GM19438 (cell line): ENCODE measurements at regions not wholly inside any gene's neighbourhood (a gene's known extent, or its start where the extent isn't known, plus 50 kb on each side); places are given as distances from the start of the nearest gene placed in this dataset.

Experiments
- ATAC-seq: cut with Tn5 transposase; IDR thresholded peaks from one replicate; pipeline ENCODE4 v1.9.1; 2021; ENCODE audit warnings: low read depth; ENCODE audit not compliant: unreplicated experiment

- no peak for ATAC-seq
Measured at GRCh38 chr2:167478196-167478595, 589.9 kb downstream of the XIRP2 start.

DNA sequence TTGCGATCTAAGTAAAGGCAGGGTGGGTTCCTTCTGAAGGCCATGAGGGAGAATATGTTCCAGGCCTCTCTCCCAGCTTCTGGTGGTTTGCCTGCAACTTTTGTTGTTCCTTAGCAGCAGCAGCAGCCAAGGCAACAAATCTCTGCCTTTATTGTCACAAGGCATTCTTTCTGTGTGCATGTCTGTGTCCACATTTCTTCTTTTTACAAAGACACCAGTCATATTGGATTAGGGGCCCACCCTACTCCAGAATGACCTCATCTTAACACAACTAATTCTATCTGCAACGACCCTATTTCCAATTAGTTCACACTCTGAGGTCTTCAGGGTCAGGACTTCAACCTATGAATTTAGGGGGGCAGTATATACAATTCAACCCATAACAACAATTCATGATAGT is 587.5 kb downstream of the XIRP2 start:
- no peak for ATAC-seq

- no peak for ATAC-seq
Measured at GRCh38 chr2:167471734-167472133, 583.5 kb downstream of the XIRP2 start.

GRCh38 chr2:167471332-167471731 is 583.1 kb downstream of the XIRP2 start:
- ATAC-seq, result no peak

DNA sequence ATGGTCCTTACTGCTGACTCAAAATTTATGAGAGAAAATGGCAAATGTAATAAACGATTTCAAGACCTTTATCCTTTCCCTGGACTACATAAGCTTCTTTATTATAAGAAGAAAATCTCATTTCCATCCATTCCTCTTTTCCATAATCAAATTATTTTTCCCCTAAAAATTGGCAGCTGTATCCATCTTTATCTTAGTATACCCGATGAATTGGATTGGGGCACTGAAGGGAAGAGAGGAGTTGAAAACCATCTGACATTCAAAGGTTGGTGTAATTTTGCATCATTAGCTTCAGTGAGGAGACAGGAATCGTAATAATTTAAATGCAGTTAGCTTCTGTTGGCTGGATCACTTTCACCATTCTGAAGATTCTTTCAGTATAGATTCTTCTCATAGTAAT is 574.1 kb downstream of the XIRP2 start:
- no peak for ATAC-seq

- ATAC-seq, result no peak
Measured at GRCh38 chr2:167454036-167454435, 565.8 kb downstream of the XIRP2 start.

GRCh38 chr2:167451496-167452289 is 563.4 kb downstream of the XIRP2 start:
- no peak for ATAC-seq

GRCh38 chr2:167450364-167450763 is 562.1 kb downstream of the XIRP2 start:
- ATAC-seq, result no peak

- no peak for ATAC-seq
Measured at GRCh38 chr2:167440382-167440781, 552.1 kb downstream of the XIRP2 start.

- no peak for ATAC-seq
Measured at GRCh38 chr2:167438206-167438605, 549.9 kb downstream of the XIRP2 start.

GRCh38 chr2:167431949-167432348 is 543.7 kb downstream of the XIRP2 start:
- no peak for ATAC-seq

- no peak for ATAC-seq
Measured at GRCh38 chr2:167430447-167430846, 542.2 kb downstream of the XIRP2 start.

GRCh38 chr2:167424803-167425755 is 536.8 kb downstream of the XIRP2 start:
- no peak for ATAC-seq

DNA sequence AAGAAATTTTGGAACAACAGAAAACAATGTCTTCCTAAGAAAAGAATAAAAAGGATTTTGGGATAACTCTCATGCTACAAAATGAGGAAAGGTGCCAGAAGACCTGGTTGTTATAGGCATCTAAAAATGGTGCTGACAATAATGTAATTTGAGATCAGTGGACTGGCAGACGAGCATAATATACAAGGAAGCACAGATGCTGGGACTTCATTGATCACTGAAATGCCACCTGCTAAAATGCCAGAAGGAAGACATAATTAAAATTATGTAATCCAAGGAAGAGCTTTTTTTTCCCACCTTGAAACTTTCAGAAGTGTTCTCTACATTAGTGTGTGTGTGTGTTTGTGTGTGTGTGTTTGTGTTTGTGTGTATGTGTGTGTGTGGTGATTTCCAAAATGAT is 535.9 kb downstream of the XIRP2 start:
- no peak for ATAC-seq

DNA sequence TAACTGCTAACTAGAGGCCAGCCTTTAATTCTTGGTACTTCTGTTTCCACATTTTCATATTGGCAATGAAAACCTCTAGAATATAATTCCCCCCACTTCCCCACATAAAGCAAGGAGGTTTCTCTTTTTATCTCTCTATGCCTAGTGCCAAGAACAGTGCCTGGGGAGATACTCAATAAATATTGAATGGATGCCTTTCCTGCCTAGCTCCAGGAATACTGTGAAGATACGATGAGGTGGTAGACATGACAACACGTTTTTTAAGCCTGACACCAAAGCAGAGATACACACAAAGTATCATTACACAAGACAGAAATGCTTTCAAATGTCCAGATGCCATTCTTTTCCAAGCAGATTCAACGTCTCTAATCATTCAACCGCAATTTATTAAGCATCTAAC is 535.5 kb downstream of the XIRP2 start:
- ATAC-seq, result no peak

DNA sequence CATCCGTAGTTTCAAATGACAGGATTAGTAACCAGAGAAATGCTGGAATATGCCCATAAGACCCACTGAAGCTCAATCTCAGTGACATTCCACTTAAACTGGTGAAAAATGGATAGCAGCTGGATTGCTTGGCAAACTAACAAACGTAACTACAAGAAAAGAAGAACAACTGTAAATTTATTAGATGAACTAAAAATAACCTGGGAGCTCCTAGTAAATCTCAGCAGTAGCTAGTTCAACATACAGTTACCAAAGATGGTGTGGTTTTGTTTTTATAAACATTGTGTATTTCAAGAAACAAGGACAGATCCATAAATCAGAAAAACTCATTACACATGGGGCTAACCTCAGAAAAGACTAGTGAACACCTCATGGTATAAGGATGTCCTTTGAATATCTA is 531.9 kb downstream of the XIRP2 start:
- no peak for ATAC-seq

- ATAC-seq, result no peak
Measured at GRCh38 chr2:167415068-167415467, 526.8 kb downstream of the XIRP2 start.

GRCh38 chr2:167411367-167411766 is 523.1 kb downstream of the XIRP2 start:
- no peak for ATAC-seq

GRCh38 chr2:167406558-167406957 is 518.3 kb downstream of the XIRP2 start:
- ATAC-seq, result no peak

DNA sequence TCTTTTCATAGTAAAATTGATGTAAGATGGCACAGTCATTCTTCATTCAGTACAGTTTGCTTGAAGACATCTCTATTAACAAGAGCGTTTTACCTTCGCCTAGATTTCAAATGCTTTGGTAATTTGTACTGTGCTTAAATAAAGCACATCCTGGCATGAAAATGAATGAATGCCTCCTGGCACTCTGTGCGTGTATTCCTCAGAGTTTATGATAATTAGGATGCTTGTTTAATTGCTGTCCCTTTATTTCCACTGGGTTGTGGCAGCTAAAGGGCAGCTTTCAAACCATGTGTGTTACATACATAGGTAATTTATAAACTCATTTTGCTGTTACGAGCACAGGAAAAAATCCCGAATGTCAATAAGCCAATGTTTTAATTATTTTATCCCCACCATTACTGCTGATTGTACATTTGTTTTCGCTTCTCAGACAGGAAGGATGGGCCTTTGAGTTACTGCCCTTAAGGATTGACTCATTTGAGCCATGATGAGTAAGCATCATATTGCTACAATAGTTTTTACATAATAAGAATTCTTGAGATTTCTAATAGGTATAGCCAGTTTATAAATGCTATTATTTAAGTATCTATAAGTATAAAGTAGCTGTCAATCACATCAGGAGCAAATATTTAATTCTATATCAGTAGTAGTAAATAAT is 516.5 kb downstream of the XIRP2 start:
- no peak for ATAC-seq

GRCh38 chr2:167401309-167401708 is 513.0 kb downstream of the XIRP2 start:
- no peak for ATAC-seq
